ENCODE measurements at regions not wholly inside any gene's neighbourhood (a gene's known extent, or its start where the extent isn't known, plus 50 kb on each side); places are given as distances from the start of the nearest gene placed in this dataset.

- H3K4me1 ChIP-seq (ENCODE audit: insufficient read depth, low read length, poor library complexity, severe bottlenecking), result no peaks in the 10 kb centered on the region
- H3K79me2 ChIP-seq (ENCODE audit: insufficient read depth, low read length), result no peaks in the 10 kb centered on the region
- H3F3A ChIP-seq (ENCODE audit: low read depth), result no peaks in the 10 kb centered on the region
- H3K9me2 ChIP-seq (replicated peaks; ENCODE audit: low read depth, low read length), result no peaks in the 10 kb centered on the region
- H3K4me3 ChIP-seq (ENCODE audit: low read length, poor library complexity, severe bottlenecking), result no peak overlapping the region
- H3K36me3 ChIP-seq (ENCODE audit: insufficient read depth, low read length), result no peaks in the 10 kb centered on the region
- no peaks in the 10 kb centered on the region for H4K20me1 ChIP-seq (ENCODE audit: insufficient read depth, low read length, poor library complexity, severe bottlenecking)
- H3K27me3 ChIP-seq (ENCODE audit: insufficient read depth, low read length, poor library complexity, severe bottlenecking), result no peaks in the 10 kb centered on the region
- no peak overlapping the region for H2AFZ ChIP-seq (ENCODE audit: low read length)
- no peak for TF ChIP-seq CTCF (conservative IDR thresholded peaks at IDR 0.05; ENCODE audit: low read length)
- TF ChIP-seq EZH2phosphoT487 (IDR thresholded peaks at IDR 0.05; ENCODE audit: borderline replicate concordance), result no peak
- no peak overlapping the region for H3K4me2 ChIP-seq (ENCODE audit: low read depth, low read length, poor library complexity, severe bottlenecking)
- H3K9me3 ChIP-seq (ENCODE audit: insufficient read depth, low read depth, low read length), result no peaks in the 10 kb centered on the region
- H3K9ac ChIP-seq (ENCODE audit: low read depth, low read length, poor library complexity, severe bottlenecking), result no peak overlapping the region
Measured at GRCh38 chr12:41963398-41963797, 181.3 kb downstream of the GXYLT1 start.

- H3K79me2 ChIP-seq (ENCODE audit: insufficient read depth, low read length), result no peaks in the 10 kb centered on the region
- H3F3A ChIP-seq (ENCODE audit: low read depth), result no peaks in the 10 kb centered on the region
- no peak overlapping the region for H3K9ac ChIP-seq (ENCODE audit: low read depth, low read length, poor library complexity, severe bottlenecking)
- no peaks in the 10 kb centered on the region for H3K36me3 ChIP-seq (ENCODE audit: insufficient read depth, low read length)
- H3K9me2 ChIP-seq (replicated peaks; ENCODE audit: low read depth, low read length), result no peaks in the 10 kb centered on the region
- no peak overlapping the region for H3K4me2 ChIP-seq (ENCODE audit: low read depth, low read length, poor library complexity, severe bottlenecking)
- no peaks in the 10 kb centered on the region for H3K4me1 ChIP-seq (ENCODE audit: insufficient read depth, low read length, poor library complexity, severe bottlenecking)
- no peak overlapping the region for H3K4me3 ChIP-seq (ENCODE audit: low read length, poor library complexity, severe bottlenecking)
- H2AFZ ChIP-seq (ENCODE audit: low read length), result no peak overlapping the region
- H4K20me1 ChIP-seq (ENCODE audit: insufficient read depth, low read length, poor library complexity, severe bottlenecking), result no peaks in the 10 kb centered on the region
- TF ChIP-seq EZH2phosphoT487 (IDR thresholded peaks at IDR 0.05; ENCODE audit: borderline replicate concordance) (no peak), CTCF (conservative IDR thresholded peaks at IDR 0.05; ENCODE audit: low read length) (no peak)
- H3K9me3 ChIP-seq (ENCODE audit: insufficient read depth, low read depth, low read length), result no peaks in the 10 kb centered on the region
- no peaks in the 10 kb centered on the region for H3K27me3 ChIP-seq (ENCODE audit: insufficient read depth, low read length, poor library complexity, severe bottlenecking)
Measured at GRCh38 chr12:41962171-41962572, 182.5 kb downstream of the GXYLT1 start.

DNA sequence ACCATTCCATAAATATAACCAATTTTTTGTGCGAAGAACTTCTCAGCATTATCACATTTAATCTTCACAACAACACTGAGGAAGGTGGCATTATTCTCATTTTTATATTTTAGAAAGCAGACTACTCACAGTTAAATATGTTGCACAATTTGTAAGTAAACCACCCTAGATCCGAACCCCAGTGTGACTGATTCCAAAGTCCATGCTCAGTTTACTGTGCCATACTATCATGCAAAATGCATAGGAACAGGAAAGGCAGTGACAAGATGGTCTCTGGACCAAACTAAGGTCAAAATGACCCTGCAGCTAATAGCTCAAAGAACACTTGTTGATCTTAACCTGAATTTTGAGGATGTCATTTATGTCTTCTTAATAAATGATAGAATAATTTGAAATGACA is 185.4 kb downstream of the GXYLT1 start:
- H3K4me3 ChIP-seq (ENCODE audit: low read length, poor library complexity, severe bottlenecking), result no peak overlapping the region
- H3K9me2 ChIP-seq (replicated peaks; ENCODE audit: low read depth, low read length), result no peaks in the 10 kb centered on the region
- H4K20me1 ChIP-seq (ENCODE audit: insufficient read depth, low read length, poor library complexity, severe bottlenecking), result no peaks in the 10 kb centered on the region
- H3K9me3 ChIP-seq (ENCODE audit: insufficient read depth, low read depth, low read length), result no peaks in the 10 kb centered on the region
- no peaks in the 10 kb centered on the region for H3K79me2 ChIP-seq (ENCODE audit: insufficient read depth, low read length)
- no peaks in the 10 kb centered on the region for H3K27me3 ChIP-seq (ENCODE audit: insufficient read depth, low read length, poor library complexity, severe bottlenecking)
- H3K4me1 ChIP-seq (ENCODE audit: insufficient read depth, low read length, poor library complexity, severe bottlenecking), result no peaks in the 10 kb centered on the region
- H3K36me3 ChIP-seq (ENCODE audit: insufficient read depth, low read length), result no peaks in the 10 kb centered on the region
- H3F3A ChIP-seq (ENCODE audit: low read depth), result no peaks in the 10 kb centered on the region
- TF ChIP-seq CTCF (conservative IDR thresholded peaks at IDR 0.05; ENCODE audit: low read length) (no peak), EZH2phosphoT487 (IDR thresholded peaks at IDR 0.05; ENCODE audit: borderline replicate concordance) (no peak)
- no peak overlapping the region for H3K4me2 ChIP-seq (ENCODE audit: low read depth, low read length, poor library complexity, severe bottlenecking)
- H2AFZ ChIP-seq (ENCODE audit: low read length), result no peak overlapping the region
- H3K9ac ChIP-seq (ENCODE audit: low read depth, low read length, poor library complexity, severe bottlenecking), result no peak overlapping the region

All from Loucy (cell line).